GM18508 (cell line): ENCODE measurements at regions not wholly inside any gene's neighbourhood (a gene's known extent, or its start where the extent isn't known, plus 50 kb on each side); places are given as distances from the start of the nearest gene placed in this dataset.

ENCODE experiments used
- ATAC-seq: cut with Tn5 transposase; IDR thresholded peaks from one replicate; pipeline ENCODE4 v1.9.1; 2021; ENCODE audit warnings: moderate number of reproducible peaks; ENCODE audit not compliant: insufficient read depth, unreplicated experiment

DNA sequence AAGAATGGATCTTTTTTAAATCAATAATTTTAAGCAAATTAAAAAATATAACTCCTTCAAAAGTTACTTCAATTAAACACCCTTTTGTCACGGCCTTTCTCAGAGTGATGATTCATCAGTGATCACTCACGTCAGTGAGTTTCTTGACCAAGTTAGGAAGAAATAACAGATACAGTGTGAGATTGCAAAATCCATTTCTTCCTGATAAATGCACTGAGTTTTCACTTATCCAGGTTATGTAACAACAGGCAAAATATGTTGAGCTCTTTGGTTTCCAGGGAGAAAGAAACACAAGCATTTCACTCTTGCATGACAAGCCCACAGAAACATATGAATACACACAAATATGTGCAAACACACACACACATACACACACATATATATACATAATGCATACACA lies 195.9 kb upstream of the CYRIA start:
- ATAC-seq, result no peak

DNA sequence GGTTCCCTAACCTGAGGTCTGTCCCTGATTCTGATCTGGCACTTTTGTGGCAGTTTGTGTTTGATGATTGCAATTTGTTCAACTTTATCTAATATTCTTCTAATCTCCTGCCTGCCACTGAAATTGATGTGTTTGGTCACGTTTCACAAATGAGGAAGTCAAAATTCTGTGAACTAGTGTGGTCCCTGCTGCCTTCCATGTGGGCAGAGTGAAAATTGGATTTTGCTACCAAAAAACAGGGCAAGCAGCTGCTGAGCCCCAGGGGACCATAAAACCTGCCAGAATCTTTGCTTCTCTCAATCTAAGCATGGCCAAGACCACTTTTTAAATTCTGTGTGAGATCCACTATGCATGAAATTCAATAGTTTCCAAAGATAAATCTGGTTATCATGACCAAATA lies 195.5 kb upstream of the CYRIA start:
- ATAC-seq, result no peak

DNA sequence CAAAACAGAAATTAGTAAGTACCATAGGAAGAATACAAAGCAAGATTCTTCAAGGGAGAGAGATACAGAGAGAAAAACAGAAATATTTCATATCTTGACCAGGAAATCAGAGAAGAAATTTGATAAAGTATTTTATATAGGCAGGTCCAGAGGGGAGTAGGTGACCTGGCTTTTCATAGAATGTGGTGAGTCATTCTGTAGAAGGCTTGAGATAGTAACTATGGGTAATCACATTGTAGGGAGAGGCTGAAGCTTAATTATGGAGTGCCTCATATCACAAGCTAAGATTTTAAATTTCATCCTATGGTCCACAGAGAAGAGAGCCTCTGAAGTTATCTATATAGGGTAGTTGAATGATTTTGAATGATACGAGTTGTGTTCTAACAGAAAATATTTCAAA lies 195.0 kb upstream of the CYRIA start:
- no peak for ATAC-seq

DNA sequence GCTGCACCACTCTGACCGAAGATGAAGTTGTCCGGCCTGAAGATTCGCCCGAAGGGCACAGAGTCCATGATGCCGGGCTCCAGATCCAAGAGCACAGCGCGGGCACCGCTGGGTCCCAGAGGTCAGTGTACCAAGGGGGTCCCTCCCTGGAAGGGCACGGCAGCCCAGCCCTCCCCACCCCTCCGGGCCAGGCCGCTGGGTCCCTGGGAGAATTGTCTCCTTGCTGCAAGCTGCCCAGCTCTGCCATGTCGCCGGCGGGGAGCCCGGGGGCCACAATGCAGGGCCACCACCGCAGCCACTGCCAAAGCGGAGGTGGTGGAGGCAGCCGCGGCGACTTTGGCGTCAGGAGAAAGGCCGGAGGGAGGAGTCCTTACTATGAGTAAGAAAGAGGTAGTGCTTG lies 189.5 kb upstream of the CYRIA start:
- ATAC-seq, result no peak

DNA sequence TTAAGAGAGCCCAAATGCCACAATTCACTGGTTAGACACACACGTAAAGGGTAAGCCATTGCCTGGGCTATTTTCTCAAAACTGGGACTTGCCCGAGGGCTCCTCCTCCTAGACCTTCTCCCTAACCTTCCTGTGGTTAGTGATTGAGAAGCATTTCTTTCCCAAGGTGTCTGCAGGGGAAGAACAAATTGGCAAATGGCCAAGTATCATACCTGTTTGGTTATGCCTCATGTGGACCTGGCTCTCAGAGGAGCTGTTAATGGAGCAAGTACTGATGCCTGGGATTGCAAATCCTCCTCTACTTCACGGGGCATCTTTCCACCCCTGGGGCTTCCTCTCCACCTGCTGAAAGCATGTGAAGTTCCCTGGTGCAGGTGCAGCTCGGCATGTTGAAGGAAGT lies 187.5 kb upstream of the CYRIA start:
- ATAC-seq, result no peak

DNA sequence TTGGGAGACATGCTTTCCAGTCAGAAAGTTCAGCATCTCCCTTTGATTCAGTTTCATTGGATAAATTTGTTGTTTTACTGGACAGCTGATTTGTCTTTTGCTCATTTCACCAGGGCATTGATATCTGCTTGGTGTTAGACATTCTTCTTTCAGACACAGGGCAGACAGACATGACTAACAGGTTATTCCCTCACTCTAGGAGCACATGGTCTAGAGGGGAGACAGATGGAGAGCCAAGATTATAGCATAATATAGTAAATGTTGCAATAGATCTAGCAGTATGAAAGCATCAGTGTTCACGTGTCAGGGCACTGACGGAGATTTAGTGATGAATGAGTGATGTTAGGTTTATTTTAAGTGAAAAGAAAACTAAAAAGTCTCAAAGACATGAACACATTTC lies 187.0 kb upstream of the CYRIA start:
- ATAC-seq, result no peak

DNA sequence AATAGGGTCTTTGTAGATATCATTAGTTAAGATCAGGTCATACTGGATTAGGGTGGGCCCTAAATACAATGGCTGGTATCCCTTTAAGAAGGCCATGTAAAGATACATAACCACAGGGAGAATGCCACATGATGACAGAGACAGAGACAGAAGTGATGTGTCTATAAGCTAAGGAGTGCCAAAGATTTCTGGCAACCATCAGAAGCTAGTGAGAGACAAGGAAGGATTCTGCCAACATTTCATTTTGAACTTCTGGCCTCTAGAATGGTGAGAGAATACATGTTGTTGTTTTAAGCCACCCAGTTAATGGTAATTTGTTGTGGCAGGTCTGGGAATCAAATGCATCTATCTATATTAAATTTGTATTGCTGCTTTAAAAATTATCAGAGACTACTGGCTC lies 185.5 kb upstream of the CYRIA start:
- no peak for ATAC-seq

DNA sequence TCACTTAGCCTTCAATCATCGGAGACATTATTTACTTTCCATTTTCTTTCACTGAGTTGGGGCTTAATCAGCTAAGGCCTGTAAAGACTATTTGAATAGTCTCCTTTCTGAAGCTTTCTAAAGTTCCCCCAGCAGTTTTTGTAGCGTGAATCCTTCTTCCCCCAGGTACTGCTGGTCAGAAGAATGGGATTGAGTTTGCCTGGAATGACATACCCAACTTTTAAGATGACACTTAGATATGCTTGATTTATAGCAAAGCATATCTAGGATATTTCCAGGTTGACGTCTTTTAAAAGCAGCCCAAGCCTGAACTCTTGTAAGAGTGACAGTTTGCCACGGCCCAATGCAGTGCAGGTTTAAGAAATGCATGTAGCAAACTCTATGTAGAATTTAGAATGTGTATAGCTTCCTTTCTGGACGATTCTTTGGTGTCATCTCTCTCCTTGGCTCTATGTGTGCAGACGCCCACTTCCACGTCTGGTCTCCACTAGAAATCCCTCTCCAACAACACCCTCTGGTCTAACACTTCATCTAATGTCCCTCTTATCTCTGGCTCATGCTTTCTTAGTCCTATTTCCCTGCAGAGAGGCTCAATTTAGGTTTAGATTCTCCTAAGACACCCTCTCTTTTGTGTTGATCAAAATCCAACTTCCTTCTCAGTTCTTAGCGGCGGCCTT lies 175.0 kb upstream of the CYRIA start:
- no peak for ATAC-seq

DNA sequence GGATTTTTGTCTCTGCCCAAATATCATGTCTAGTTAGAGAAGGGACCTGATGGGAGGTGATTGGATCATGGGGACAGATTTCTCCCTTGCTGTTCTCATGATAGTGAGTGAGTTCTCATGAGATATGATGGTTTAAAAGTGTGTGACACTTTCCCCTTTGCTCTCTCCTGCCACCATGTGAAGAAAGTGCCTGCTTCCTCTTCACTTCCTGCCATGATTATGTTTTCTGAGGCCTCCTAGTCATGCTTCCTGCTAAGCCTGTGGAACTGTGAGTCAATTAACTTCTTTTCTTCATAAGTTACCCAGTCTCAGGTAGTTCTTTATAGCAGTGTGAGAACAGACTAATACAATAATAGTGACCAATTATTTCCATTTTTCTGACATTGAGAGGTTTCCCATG lies 167.3 kb upstream of the CYRIA start:
- no peak for ATAC-seq

DNA sequence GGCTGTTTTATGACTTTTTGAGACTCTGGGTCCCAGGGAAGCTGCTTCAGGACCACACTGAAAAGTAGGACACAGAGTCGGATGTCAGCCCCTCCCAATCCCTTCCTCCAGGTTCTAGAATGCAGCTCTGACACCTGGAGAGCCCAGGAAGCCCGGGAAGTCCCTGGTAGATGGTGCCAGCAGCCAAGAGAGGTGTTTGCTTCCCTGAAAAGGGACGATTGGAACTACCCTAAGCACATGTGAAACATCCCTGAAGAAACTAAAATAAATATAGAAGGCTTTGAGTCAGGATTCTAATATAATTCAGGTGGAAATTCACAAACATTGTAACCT lies 163.2 kb upstream of the CYRIA start:
- ATAC-seq, result no peak

DNA sequence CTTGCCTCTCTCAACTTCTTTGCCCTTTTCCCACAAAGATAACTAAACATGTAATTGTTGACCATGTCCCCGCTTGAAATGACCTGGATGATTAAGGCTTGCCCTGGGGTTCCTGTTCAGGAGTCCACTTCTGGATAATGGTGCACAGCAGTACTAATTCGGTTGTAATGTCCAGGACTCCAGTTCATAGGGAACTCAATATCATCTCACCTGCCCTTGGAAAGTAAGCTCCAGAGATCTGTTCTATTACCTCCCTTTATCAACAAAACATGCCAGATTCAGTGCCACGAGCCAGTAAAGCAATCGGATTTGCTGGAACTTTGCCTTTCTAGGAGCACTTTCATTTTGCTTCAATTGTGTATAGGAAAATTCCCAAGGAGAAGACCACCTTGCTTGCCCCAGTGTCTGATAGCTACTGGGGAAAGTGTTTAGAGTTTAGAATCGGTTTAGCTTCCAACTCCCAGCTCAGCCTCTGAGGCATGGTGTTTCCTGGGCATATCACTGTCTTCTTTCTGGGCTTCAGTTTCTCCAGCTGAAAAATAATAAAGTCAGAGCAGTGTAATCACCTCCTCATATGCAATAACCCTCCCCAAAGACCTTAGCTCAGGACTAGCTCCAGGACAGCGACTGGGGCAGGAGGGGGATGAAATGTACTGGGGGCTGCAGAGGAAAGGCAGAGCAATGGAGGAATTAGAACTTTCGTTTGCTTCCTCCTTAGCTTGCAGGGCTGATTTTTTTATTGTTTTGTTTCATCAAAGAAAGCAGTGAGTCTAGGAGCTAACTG lies 162.6 kb upstream of the CYRIA start:
- no peak for ATAC-seq

DNA sequence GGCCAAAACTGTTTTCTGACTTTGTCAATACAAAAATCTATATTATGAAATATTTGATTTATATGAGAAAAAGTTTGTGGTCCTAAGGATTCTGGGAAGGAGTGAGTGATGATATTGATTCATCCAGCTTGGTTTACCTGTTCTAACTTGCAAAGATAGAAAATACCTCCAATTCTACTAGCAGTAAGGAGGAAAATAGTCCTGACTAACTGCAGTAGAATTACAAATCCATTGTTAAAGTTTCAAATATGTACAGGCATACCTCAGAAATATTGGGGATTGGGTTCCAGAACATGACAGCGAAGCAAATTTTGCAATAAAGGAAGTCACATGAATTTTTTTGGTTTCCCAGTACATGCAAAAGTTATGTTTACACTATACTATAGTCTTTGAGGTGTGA lies 158.8 kb upstream of the CYRIA start:
- ATAC-seq, result no peak

DNA sequence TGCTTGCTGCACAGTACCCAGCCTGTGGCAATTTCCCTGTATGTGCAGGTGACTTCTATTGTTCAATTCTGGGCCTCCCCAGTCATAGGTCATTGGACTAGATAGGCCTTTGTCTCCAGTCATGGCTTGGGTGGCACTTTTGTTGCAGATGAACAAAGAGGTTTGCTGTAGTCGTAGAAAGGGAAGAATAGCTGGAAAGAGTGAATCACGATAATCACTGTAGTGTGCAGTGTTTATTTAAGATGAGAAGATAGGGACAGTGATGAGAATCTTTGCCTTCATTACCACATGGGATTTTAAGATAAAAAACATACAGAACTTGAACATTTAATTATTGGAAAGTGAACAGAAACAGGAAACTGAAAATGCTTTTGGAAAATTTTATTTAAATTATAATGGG lies 156.1 kb upstream of the CYRIA start:
- ATAC-seq, result no peak

DNA sequence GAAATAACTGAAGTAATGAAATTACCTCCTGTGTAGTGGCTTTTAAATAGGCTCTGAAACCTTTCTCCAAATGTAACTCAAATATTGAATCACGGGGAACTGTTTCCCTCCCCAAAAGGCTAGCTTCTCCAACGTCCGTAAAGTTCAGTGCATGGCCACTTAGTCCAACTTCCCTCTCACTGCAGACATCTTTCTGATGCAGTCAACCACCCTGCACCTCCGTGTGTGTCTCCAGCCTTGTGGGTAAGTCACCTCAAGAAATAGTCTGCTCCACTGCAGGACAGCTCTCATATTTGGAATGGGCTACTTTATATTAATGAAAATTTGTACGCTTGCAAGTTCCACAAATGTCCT lies 152.5 kb upstream of the CYRIA start:
- no peak for ATAC-seq

DNA sequence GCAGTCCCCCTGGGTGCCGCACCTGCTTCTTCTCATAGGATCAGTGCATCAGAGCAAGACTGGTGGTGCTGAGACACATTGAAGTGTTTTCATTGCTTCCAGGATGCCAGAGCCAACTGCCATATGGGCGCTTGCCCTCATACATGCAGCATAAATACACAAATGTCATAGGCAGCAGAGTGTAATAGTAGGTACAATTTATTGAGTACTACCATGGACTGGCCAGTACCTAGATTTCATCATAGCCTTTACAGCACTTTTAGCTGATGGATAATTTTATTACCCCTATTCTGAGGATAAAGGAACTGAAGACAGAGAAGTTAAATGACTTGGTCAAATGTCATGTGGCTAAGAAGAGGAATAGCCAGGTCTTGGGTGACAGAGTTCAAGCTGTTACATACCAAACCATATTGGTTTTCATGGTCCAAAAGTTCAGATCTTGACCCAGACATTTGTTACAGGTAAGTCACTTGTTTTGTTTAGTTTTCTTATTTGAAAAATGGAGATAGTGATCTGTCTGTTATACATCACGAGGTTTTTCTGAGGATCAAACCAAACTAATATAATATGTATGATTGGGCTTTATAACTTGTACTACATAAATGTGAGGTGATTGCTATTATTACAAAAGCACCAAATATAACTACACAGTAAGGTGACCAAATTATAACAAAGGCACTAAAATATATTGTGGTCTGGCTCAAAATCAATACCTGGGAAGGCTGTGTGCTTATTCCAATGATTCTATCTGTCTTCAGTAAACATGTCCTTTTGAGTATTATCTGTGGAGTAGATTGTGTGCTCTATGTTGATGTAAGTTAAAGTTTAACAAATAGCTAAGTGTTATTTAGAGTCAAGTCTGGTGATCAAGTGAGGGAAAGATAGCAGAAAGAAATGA lies 151.9 kb upstream of the CYRIA start:
- no peak for ATAC-seq

DNA sequence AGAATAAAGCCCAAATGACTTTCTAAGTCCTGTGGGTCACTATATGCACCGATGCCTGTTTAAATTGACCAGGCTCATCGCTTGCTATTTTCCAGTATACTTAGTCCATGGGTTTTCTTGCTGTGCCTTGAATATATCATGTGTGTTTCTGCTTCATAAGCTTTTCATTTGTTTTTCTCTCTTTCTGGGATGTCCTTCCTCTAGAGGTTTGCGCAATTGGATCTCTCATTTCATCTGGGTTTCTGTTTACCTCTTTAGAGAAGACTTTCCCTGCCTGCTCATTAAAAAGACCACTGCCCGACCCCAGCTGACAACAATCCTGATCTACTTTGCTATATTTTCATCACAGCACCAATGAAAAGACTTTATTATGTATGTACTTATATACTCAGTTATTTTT lies 150.9 kb upstream of the CYRIA start:
- no peak for ATAC-seq

DNA sequence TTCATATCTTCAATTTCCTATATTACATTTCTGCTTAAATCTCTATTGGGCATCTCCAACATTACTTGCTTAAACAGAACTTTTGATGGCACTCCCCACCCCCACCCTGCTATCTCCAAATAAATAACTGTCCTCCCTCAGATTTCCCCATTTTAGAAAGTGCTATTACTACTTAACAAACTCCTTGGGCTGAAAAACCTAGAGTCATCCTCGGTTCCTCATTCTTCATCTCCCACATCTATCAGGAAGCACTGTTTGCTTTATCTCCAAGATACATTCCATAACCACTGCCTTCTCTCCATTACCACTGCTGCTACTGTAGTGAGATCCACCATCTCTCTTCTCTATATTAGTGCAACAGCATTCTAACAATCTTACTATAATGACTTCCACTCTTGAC lies 150.4 kb upstream of the CYRIA start:
- no peak for ATAC-seq

DNA sequence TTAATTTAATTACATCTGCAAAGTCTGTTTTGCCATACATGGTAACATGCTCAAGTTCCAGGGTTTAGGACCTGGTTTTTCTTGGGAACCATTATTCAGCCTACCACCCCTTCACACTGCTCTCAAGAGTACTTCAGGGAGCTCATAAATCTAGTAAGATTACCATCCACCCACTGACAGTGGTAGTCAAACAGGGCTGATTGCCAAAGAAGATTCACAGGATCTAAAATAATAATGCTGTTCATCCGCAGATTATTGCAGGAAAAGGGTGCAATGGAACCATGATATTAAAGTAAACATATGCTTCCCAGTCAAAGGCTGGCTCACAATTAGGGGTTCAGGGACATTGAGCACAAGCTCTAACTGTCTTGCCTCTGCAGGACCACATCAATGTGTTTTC lies 148.0 kb upstream of the CYRIA start:
- ATAC-seq, result no peak

DNA sequence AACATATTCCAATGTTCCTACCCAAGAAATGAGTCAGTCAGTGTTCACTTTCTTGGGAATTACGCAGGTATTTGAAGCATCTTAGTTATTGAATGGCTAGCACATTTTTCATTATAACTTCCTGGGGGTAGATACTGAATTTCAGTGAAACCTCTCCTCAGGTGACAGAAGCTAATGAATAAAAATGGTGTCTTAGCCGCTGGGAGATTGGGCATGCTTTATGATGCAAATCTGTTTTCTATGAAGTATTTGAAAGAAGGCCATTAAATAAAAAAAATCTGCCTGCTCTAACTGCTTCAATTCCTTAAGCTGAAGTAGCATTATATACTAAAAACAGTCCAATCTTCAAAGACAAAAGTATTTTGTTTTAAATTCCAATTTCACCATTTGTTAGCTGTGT lies 132.8 kb upstream of the CYRIA start:
- no peak for ATAC-seq

DNA sequence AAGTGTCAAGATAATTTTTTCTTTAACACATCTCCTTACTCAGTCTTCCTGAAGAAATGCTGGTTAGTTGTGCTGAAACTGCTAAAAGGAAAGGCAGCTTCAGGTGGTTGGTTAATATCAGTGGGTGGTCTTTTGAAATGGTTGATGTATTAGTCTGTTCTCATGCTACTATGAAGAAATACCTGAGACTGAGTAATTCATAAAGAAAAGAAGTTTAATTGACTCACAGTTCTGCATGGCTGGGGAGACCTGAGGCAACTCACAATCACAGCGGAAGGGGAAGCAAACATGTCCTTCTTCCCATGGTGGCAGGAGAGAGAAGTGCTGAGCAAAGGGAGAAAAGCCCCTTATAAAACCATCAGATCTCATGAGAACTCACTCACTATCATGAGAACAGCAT lies 125.9 kb upstream of the CYRIA start:
- no peak for ATAC-seq

DNA sequence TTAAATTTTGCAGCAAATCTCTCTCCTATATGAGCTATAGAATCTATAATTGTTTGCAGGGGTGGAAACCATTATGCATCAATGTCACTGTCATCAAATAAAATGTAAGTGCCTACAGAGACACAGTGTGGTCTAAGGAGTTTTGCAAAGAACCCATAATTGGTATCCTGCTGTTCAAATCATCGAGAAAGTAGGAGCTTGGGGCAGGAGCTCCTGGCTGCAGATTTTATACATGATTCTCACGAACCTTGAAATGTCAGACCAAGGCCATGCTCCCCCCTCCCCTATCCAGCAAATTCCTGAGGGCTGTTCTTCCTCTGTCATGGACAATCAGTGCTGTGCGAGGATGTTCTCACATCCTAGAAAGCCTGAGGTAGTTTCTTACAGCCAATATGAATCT lies 119.5 kb upstream of the CYRIA start:
- ATAC-seq, result no peak
